Spleen (tissue), 11 donors: ENCODE measurements at regions not wholly inside any gene's neighbourhood (a gene's known extent, or its start where the extent isn't known, plus 50 kb on each side); places are given as distances from the start of the nearest gene placed in this dataset.

Source experiments
- DNase-seq: peaks from one replicate; pipeline ENCODE4 v3.0.0-alpha.2; 2020
- H3K27ac ChIP-seq, 8 donors: fragments of 200-600 bp; sonication (generic) in 7 of 8; 1 replicate in 4 of 8; 2 replicates in 4 of 8; pipeline versions ENCODE4 v1.5.0 to v1.8.0; 2016 to 2021; ENCODE audit warnings: inconsistent platforms in 4 of 8, mild to moderate bottlenecking in 4 of 8, moderate library complexity in 1 of 8
- H3K27me3 ChIP-seq, 7 donors: fragments of 200-600 bp; sonication (generic) in 6 of 7; replicated peaks in 1 of 7; 1 replicate in 4 of 7; 2 replicates in 3 of 7; pipeline versions ENCODE4 v1.5.0 to v1.8.0; 2016 to 2021; ENCODE audit warnings: inconsistent platforms in 3 of 7, mild to moderate bottlenecking in 1 of 7
- H3K36me3 ChIP-seq, 6 donors: fragments of 200-600 bp; sonication (generic) in 5 of 6; 1 replicate in 4 of 6; 2 replicates in 2 of 6; pipeline versions ENCODE4 v1.5.0 to v1.8.0; 2016 to 2021; ENCODE audit warnings: inconsistent platforms in 2 of 6
- H3K4me1 ChIP-seq, 6 donors: fragments of 200-600 bp; sonication (generic) in 5 of 6; 1 replicate in 3 of 6; 2 replicates in 3 of 6; pipeline versions ENCODE4 v1.5.0 to v1.8.0; 2016 to 2021; ENCODE audit warnings: inconsistent platforms in 3 of 6
- H3K4me3 ChIP-seq, 8 donors: fragments of 200-600 bp; sonication (generic) in 7 of 8; 1 replicate in 4 of 8; 2 replicates in 4 of 8; pipeline versions ENCODE4 v1.5.0 to v1.8.0; 2016 to 2021; ENCODE audit warnings: inconsistent platforms in 4 of 8, mild to moderate bottlenecking in 4 of 8, moderate library complexity in 2 of 8
- H3K9me3 ChIP-seq, 8 donors: fragments of 200-600 bp; sonication (generic) in 7 of 8; 1 replicate in 4 of 8; 2 replicates in 4 of 8; pipeline versions ENCODE4 v1.5.0 to v1.8.0; 2016 to 2021; ENCODE audit warnings: inconsistent platforms in 4 of 8
- CTCF ChIP-seq, 11 experiments: fragments of 200-600 bp in 7 of 11; fragments of 450-650 bp in 4 of 11; sonication (generic) in 4 of 11; IDR thresholded peaks in 8 of 11; conservative IDR thresholded peaks in 3 of 11; 1 replicate in 7 of 11; 2 replicates in 4 of 11; pipeline versions ENCODE4 v1.4.0 to v1.8.0; 2016 to 2021; ENCODE audit warnings: antibody characterized with exemption in 11 of 11, inconsistent platforms in 4 of 11, mild to moderate bottlenecking in 1 of 11
- POLR2A ChIP-seq, 3 donors: fragments of 450-650 bp; IDR thresholded peaks; one replicate each; pipeline ENCODE4 v1.5.1; 2017; ENCODE audit warnings: antibody characterized with exemption in 3 of 3, mild to moderate bottlenecking in 1 of 3
- POLR2AphosphoS5 ChIP-seq, 3 donors: sonication (generic); formaldehyde crosslinking; IDR thresholded peaks; one replicate each; pipeline ENCODE4 v1.5.1; 2017; ENCODE audit warnings: antibody characterized with exemption in 3 of 3
- WGBS, 5 donors: extraction: QIAGEN DNeasy Blood & Tissue Kit in 3 of 5; methylation state at CpG; one replicate each; pipeline versions ENCODE4 v1.1.5 to v1.1.7; 2013 to 2018; 5-methylcytosine and 5-hydroxymethylcytosine counted together
- intact Hi-C: fragments of 100-400 bp; cut with DNase I; formaldehyde crosslinking; loops from one replicate; pipeline ENCODE4 v1.15.0; 2023; ENCODE audit warnings: low total_unique reads
- donor health status: healthy with polysubstance abuse.
- donor health status: DM: no; HTN: no; CAD: no; lungs with moderate emphysema.
- donor health status: DM: no; HTN: no; CAD: no.
- donor health status: Bipolar disorder and iron deficiency.
- donor health status: healthy.
- donor health status: DM: no; HTN: no; CAD: no.
- donor health status: DM: yes; HTN: yes; CAD: no.

- no peak for DNase-seq
- Histone ChIP-seq H3K9me3 (peaks cover 3 to 18% (median 10%) of the 10 kb centered on the region in 8 donors), H3K27me3 (no peaks in the 10 kb centered on the region), H3K36me3 (no peaks in the 10 kb centered on the region), H3K4me3 (no peak overlapping the region), H3K27ac (no peak overlapping the region), H3K4me1 (no peaks in the 10 kb centered on the region)
- intact Hi-C loops: no loop called here
- WGBS, 5 donors: 78 to 94% (median 91%) methylated on average over 1 of the region's 1 CpG
- TF ChIP-seq POLR2A (IDR thresholded peaks at IDR 0.05) (no peak), POLR2AphosphoS5 (IDR thresholded peaks at IDR 0.05) (no peak), CTCF (IDR thresholded peaks at IDR 0.05 in 8 of 11, conservative IDR thresholded peaks at IDR 0.05 in 3 of 11) (no peak)
Measured at GRCh38 chr3:167160781-167161180, 219.3 kb downstream of the ZBBX start.

- Histone ChIP-seq H3K27me3 (no peaks in the 10 kb centered on the region), H3K9me3 (peaks cover 3 to 25% (median 21%) of the 10 kb centered on the region in 8 donors), H3K27ac (no peak overlapping the region), H3K4me3 (no peak overlapping the region), H3K36me3 (no peaks in the 10 kb centered on the region), H3K4me1 (no peaks in the 10 kb centered on the region)
- WGBS, 5 donors: 50 to 83% (median 67%) methylated on average over 2 of the region's 2 CpGs
- DNase-seq: no peak
- no peak for TF ChIP-seq POLR2A (IDR thresholded peaks at IDR 0.05)
- no peak for TF ChIP-seq CTCF (IDR thresholded peaks at IDR 0.05 in 8 of 11, conservative IDR thresholded peaks at IDR 0.05 in 3 of 11)
- TF ChIP-seq POLR2AphosphoS5 (IDR thresholded peaks at IDR 0.05): no peak
- intact Hi-C loops: no loop called here
Measured at GRCh38 chr3:167151636-167152035, 228.5 kb downstream of the ZBBX start.

- intact Hi-C loops: no loop called here
- TF ChIP-seq POLR2AphosphoS5 (IDR thresholded peaks at IDR 0.05) (no peak), POLR2A (IDR thresholded peaks at IDR 0.05) (no peak), CTCF (IDR thresholded peaks at IDR 0.05 in 8 of 11, conservative IDR thresholded peaks at IDR 0.05 in 3 of 11) (no peak)
- H3K9me3 ChIP-seq: no peaks in the 10 kb centered on the region
- no peaks in the 10 kb centered on the region for H3K4me1 ChIP-seq
- DNase-seq: no peak
- no peak overlapping the region for H3K4me3 ChIP-seq
- no peak overlapping the region for H3K27ac ChIP-seq
- WGBS, 5 donors: 59 to 80% (median 65%) methylated on average over 4 of the region's 4 CpGs
- H3K27me3 ChIP-seq: no peaks in the 10 kb centered on the region
- H3K36me3 ChIP-seq: no peaks in the 10 kb centered on the region
Measured at GRCh38 chr3:167148136-167148535, 232.0 kb downstream of the ZBBX start.

- TF ChIP-seq POLR2A (IDR thresholded peaks at IDR 0.05): no peak
- no peak for TF ChIP-seq POLR2AphosphoS5 (IDR thresholded peaks at IDR 0.05)
- TF ChIP-seq CTCF (IDR thresholded peaks at IDR 0.05 in 8 of 11, conservative IDR thresholded peaks at IDR 0.05 in 3 of 11): no peak
- Histone ChIP-seq H3K4me1 (no peaks in the 10 kb centered on the region), H3K36me3 (no peaks in the 10 kb centered on the region), H3K27ac (peak overlapping the region in 1 of 8 donors; percentile 3), H3K9me3 (no peaks in the 10 kb centered on the region), H3K4me3 (no peak overlapping the region), H3K27me3 (no peaks in the 10 kb centered on the region)
- DNase-seq: no peak
- 40 to 79% (median 56%) methylated on average over 3 of the region's 3 CpGs for WGBS, 5 donors
- intact Hi-C loops: no loop called here
Measured at GRCh38 chr3:167146911-167147310, 233.2 kb downstream of the ZBBX start.
